GM18519 (cell line): ENCODE measurements at regions not wholly inside any gene's neighbourhood (a gene's known extent, or its start where the extent isn't known, plus 50 kb on each side); places are given as distances from the start of the nearest gene placed in this dataset.

Experiments used
- ATAC-seq: cut with Tn5 transposase; IDR thresholded peaks from one replicate; pipeline ENCODE4 v1.9.1; 2021; ENCODE audit warnings: mild to moderate bottlenecking, moderate library complexity; ENCODE audit not compliant: unreplicated experiment, low FRiP score

DNA sequence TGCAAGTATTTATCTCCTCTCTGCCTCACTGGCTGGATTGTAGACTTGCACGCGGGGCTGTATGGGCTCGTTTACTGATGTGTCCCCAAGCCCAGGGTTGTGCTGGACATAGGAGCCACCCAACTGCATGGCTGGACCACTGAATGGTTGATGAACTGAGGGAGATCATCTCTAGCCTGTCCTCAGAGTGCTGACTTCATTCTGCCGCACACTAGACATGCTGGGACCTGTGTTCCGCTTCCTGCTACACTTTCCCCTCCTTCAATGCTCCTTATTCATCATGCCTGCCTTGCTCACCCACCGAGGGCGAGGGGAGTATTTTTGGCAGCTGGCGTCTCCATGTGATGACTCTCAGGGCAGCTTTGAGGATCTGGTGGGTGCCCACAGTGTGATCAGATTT, 440.2 kb downstream of the GLRX3 start:
- no peak for ATAC-seq

DNA sequence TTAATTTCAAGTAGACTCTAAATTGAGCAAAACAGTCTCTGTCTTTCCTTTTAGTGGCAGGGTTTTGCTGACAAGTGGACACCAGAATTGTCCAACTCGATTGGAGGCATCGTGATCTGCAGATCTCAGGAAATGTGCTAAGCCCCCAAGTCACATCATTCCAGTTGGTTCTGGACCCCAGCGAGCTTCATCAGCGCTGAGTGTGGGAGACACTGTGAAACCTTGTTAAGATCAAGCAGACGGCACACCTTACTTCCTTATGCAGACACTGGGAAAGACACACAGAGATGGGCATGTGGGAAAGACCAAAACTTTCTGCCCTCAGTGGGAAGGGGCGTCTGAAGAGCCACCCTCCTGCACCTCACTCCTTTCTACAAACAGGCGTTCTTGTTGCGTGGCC, 440.8 kb downstream of the GLRX3 start:
- no peak for ATAC-seq

- ATAC-seq, result no peak
Measured at GRCh38 chr10:130578532-130579289, 442.5 kb downstream of the GLRX3 start.

DNA sequence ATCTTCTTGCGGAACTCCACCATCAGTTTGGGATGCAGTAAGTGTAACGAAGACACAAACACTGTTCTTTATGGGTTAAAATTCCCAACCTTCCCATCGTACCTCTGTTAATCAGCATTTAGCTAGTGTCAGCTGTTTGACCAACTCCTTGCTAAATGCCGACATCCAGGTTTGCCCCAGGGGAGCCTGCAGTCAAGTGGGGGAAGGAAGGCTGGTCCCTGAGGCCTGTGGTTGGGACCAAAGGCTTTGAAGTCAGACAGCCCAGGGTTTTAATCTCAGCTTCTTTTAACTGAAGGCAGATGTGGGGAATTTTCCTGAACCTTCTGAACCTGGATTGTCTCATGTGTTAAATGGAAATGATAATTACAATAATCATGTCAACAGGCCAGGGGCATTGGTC, 443.7 kb downstream of the GLRX3 start:
- no peak for ATAC-seq

DNA sequence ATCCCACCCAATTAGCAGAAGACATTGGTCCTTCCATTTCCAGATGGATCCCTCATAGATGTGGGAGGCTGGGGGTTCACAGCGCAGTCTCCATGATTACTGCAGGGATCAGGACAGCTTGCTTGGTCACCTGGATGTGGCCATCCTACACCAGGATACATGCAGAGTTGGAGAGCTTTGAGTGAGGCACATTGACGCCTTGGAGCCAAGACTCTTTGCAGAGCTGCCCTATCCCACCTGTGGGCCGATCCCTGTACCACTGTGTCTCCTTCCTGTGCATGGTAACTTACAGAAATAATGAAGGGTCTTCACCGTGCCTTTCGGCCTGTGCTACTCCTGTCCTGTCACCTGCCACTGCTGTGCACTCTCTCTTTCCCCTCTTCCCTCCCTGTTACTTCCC, 444.8 kb downstream of the GLRX3 start:
- no peak for ATAC-seq

- ATAC-seq, result no peak
Measured at GRCh38 chr10:130587718-130588117, 451.5 kb downstream of the GLRX3 start.

DNA sequence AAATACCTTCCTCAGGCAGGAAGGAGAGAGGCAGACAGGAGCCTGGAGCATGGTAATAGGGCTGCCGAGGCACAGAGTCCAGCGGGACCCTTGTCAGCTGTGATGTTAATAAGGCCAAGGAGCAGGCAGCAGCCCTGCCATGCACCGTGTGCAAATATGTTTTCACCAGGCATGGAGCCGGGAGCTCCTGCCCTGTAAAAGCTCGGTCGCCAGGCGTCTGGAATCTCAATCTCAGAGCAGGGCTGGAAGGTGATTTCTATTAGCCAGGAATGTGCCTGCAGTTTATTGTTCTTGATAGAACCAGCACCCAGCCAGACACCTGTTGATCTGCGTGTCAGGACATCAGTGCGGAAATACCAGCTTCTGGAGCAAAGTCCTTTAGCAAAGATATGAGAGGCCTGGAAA, 469.8 kb downstream of the GLRX3 start:
- no peak for ATAC-seq

DNA sequence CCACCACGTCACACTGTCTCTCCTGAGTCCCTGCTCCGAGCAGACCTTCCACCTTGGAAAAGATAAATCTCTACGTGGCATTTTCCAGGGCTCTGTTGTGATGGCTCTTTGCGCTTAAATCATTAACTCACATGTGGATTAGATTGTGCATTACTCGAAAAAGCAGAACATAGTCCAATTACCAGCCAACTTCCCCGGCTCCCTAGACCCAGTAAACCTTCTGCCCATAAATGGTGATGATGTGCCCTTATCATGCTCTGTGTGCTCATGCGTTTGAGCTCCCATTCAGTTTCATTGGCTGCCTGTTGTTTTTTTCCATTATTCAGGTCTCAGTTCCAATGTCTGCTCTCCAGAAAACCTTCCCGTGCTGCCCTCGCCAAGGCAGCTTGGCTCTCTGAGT, 471.2 kb downstream of the GLRX3 start:
- ATAC-seq, result no peak

GRCh38 chr10:130611239-130611638, 475.0 kb downstream of the GLRX3 start:
- no peak for ATAC-seq

GRCh38 chr10:130615457-130615856, 479.3 kb downstream of the GLRX3 start:
- ATAC-seq, result no peak

- ATAC-seq, result no peak
Measured at GRCh38 chr10:130617985-130618384, 481.8 kb downstream of the GLRX3 start.

- no peak for ATAC-seq
Measured at GRCh38 chr10:130618647-130619046, 482.5 kb downstream of the GLRX3 start.

DNA sequence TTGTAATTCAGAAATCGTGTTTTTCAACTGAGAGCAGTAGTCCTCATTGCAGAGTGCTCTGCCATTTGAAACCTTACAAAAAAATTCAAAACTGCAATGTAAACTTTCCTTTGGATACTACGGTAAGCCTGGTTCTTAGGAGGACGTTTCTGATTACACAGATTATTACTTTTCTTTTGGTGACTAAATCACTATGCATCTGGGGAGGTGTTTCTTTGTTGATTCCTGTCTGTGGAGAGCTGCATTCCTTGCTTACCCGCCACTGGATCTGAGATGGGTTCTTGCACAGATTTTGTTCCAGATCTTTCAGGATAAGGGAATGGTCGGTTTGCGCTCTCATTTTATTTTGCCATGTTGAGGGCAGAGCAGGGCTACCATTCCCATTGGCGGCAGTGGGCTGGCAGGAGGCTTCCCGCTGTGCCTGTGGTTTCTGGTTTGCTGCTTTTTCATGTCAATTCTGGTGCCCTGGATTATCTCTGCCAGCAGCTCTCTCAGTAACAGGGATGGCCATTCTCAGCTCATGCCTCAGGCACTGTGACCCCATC, 485.1 kb downstream of the GLRX3 start:
- ATAC-seq, result no peak

DNA sequence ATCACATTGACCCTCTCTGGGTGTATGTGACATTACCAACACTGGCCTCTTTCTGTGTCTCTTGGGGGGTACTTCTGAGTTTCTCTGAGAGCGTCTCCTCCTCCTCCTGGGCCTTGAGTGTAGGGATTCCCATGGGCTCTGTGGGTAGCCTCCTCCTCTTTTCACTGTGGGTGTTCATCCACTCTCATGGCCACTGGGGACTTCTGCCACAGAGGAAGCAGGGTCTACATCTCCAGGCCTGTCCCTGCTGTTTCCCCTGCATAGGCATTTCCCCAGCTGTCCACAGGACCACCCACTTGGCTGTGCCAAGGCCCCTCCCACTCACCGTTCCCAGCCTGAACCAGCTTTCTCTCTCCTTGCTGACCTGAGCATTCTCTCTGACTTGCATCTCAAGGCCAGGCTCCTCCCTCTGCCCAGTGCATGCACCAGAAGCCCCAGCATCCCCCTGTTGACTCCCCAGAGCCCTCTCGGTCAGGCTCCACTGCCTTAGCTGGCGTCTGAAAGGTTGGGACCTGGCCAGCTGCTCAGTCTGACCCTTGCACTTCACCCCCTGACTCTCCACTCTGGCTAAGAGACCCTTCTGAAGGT, 487.6 kb downstream of the GLRX3 start:
- no peak for ATAC-seq

GRCh38 chr10:130627346-130628045, 491.3 kb downstream of the GLRX3 start:
- no peak for ATAC-seq

DNA sequence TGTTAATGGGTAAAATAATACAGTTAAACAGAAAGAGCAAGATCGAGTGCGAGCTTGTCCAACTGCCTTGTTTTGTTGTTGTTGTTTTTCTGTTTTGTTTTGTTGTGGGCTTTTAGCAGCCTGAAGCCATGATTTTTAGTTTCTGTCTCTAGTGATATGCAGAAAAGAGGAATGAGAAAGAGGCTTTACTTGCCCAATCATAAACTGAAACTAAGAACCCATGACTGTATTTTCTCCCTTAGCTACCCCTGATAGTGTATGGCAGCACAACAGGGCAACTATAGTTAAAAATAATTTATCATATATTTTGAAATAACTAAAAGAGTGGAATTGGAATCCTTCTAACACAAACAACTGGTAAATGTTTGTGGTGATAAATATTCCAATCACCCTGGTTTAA, 493.9 kb downstream of the GLRX3 start:
- ATAC-seq, result no peak

DNA sequence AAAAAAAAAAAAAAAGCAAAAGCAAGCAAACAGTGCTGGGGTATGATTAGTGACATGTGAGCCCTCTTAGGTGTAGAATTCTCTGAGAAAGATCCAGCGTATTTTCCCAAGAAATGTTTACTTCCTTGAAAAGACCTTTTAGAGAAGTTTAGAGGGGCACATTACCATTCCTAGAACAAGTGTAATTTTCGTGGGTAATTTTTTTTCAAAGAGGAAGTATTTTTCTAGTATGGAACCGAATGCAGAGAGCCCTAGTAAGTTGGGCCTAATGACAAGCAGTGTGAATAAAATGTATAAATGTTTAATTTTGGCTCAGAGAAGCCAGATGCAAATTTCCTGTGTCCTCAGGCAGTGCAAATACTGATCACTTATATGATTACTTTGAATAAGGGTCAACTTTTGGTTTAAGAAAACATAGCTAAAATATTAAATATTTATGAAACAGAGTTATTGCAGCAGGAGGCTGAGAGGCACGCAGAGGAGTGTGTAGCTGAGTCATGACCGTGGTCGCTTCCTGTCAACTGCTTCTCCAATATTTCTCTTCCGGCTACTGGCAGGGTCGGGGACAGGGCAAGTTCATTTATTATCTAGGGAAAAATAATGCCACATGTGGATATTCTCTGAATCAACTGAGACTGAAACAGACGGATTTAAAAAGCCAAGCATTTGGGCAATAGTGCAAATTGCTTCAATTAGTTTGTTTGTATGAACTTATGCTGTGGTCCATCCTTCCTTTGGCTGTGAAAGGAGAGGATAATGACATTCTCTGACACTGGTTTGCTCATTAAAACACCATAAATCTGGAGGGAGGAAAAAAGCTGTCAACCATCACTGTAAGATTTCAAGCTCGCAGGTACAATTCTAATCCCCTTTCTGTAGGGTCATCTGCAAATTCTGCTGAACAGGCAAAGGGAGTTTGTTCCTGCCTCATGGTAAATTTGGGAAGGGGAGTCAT, 495.2 kb downstream of the GLRX3 start:
- no peak for ATAC-seq

GRCh38 chr10:130634816-130635215, 498.6 kb downstream of the GLRX3 start:
- ATAC-seq, result no peak

DNA sequence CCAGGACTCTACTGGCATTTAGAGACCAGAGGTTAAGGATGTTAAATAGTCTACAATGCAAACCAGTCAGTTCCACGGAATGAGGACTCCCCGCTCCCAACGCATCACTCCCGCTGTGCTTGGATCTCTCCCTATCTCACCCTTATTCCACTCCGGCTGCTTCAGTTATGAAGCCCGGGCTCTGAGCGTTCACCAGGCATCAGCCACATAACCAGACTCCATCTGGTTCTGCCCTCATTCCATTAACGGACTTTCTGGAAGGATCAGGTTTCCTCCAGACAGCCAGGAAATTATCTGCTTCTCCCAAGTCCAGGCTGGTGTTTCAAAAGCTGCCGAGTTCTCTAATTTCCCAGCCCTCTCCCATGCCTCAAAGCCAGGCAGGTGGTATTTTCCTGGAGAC, 499.3 kb downstream of the GLRX3 start:
- ATAC-seq, result no peak

DNA sequence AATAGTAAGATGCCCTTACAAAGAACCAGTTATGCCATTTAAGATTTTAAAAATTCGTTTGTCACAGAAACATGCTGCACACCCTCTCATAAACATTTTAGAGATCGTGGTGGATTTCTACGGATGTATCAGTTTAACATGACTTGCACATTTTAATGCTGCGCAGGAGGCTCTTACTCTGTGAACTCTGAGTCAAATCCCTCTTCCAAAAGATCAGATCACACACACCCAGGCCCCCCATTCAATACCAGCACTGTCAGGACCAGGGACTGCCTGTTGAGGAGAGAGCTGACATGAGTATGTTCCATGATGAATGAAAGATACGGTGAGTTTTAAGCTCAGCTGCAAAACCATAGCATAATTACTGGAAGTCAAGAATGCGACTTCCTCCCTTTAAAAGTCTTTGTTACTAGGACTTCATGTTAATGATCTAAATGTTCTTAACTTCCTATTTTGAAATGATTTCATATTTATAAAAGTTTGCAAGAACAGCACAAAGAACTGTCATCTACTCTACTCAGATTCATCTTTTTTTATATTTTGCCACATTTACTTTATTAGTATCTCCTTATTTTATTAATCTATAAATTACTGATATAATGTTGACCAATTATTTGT, 500.2 kb downstream of the GLRX3 start:
- ATAC-seq, result no peak
